ENCODE measurements at regions not wholly inside any gene's neighbourhood (a gene's known extent, or its start where the extent isn't known, plus 50 kb on each side); places are given as distances from the start of the nearest gene placed in this dataset.

- H3K9me3 ChIP-seq (ENCODE audit: control insufficient read depth, low read length) = no peaks in the 10 kb centered on the region
- 31 to 34% methylated on average over 3 of the region's 3 CpGs for WGBS, 2 experiments
- peaks cover 15% of the 10 kb centered on the region for H3K4me1 ChIP-seq (ENCODE audit: control insufficient read depth, insufficient read depth, low read length)
- H3K27me3 ChIP-seq (ENCODE audit: control insufficient read depth, insufficient read depth, low read length, poor library complexity, severe bottlenecking) = no peaks in the 10 kb centered on the region
- H3K27ac ChIP-seq (ENCODE audit: insufficient read depth, low read depth, low read length, poor library complexity, severe bottlenecking) = no peak overlapping the region
- H3K36me3 ChIP-seq (ENCODE audit: control insufficient read depth, insufficient read depth, low read length) = no peaks in the 10 kb centered on the region
- H3K4me3 ChIP-seq (ENCODE audit: insufficient read depth, low read depth, low read length) = no peak overlapping the region
Observed at GRCh38 chr3:72698154-72698917, 149.9 kb downstream of the SHQ1 start.

GRCh38 chr3:72697717-72698116 is 150.5 kb downstream of the SHQ1 start:
- no peaks in the 10 kb centered on the region for H3K27me3 ChIP-seq (ENCODE audit: control insufficient read depth, insufficient read depth, low read length, poor library complexity, severe bottlenecking)
- H3K9me3 ChIP-seq (ENCODE audit: control insufficient read depth, low read length) = no peaks in the 10 kb centered on the region
- H3K36me3 ChIP-seq (ENCODE audit: control insufficient read depth, insufficient read depth, low read length) = no peaks in the 10 kb centered on the region
- 82 to 84% methylated on average over 2 of the region's 2 CpGs for WGBS, 2 experiments
- peaks cover 20% of the 10 kb centered on the region for H3K4me1 ChIP-seq (ENCODE audit: control insufficient read depth, insufficient read depth, low read length)
- no peak overlapping the region for H3K27ac ChIP-seq (ENCODE audit: insufficient read depth, low read depth, low read length, poor library complexity, severe bottlenecking)
- H3K4me3 ChIP-seq (ENCODE audit: insufficient read depth, low read depth, low read length) = no peak overlapping the region

GRCh38 chr3:72696815-72697214 is 151.4 kb downstream of the SHQ1 start:
- no peaks in the 10 kb centered on the region for H3K9me3 ChIP-seq (ENCODE audit: control insufficient read depth, low read length)
- no peak overlapping the region for H3K27ac ChIP-seq (ENCODE audit: insufficient read depth, low read depth, low read length, poor library complexity, severe bottlenecking)
- WGBS, 2 experiments = 65 to 71% methylated on average over 4 to 5 of the region's 5 CpGs
- H3K4me3 ChIP-seq (ENCODE audit: insufficient read depth, low read depth, low read length) = no peak overlapping the region
- H3K36me3 ChIP-seq (ENCODE audit: control insufficient read depth, insufficient read depth, low read length) = no peaks in the 10 kb centered on the region
- H3K27me3 ChIP-seq (ENCODE audit: control insufficient read depth, insufficient read depth, low read length, poor library complexity, severe bottlenecking) = no peaks in the 10 kb centered on the region
- H3K4me1 ChIP-seq (ENCODE audit: control insufficient read depth, insufficient read depth, low read length) = peaks cover 22% of the 10 kb centered on the region

GRCh38 chr3:72694398-72694797 is 153.8 kb downstream of the SHQ1 start:
- Histone ChIP-seq H3K9me3 (ENCODE audit: control insufficient read depth, low read length) (no peaks in the 10 kb centered on the region), H3K4me1 (ENCODE audit: control insufficient read depth, insufficient read depth, low read length) (peaks cover 22% of the 10 kb centered on the region), H3K36me3 (ENCODE audit: control insufficient read depth, insufficient read depth, low read length) (no peaks in the 10 kb centered on the region), H3K4me3 (ENCODE audit: insufficient read depth, low read depth, low read length) (no peak overlapping the region), H3K27me3 (ENCODE audit: control insufficient read depth, insufficient read depth, low read length, poor library complexity, severe bottlenecking) (no peaks in the 10 kb centered on the region), H3K27ac (ENCODE audit: insufficient read depth, low read depth, low read length, poor library complexity, severe bottlenecking) (no peak overlapping the region)
- 76 to 77% methylated on average over 6 of the region's 6 CpGs for WGBS, 2 experiments

GRCh38 chr3:72692990-72693389 is 155.3 kb downstream of the SHQ1 start:
- H3K27ac ChIP-seq (ENCODE audit: insufficient read depth, low read depth, low read length, poor library complexity, severe bottlenecking) = no peak overlapping the region
- H3K36me3 ChIP-seq (ENCODE audit: control insufficient read depth, insufficient read depth, low read length) = no peaks in the 10 kb centered on the region
- no peaks in the 10 kb centered on the region for H3K27me3 ChIP-seq (ENCODE audit: control insufficient read depth, insufficient read depth, low read length, poor library complexity, severe bottlenecking)
- H3K4me3 ChIP-seq (ENCODE audit: insufficient read depth, low read depth, low read length) = no peak overlapping the region
- H3K9me3 ChIP-seq (ENCODE audit: control insufficient read depth, low read length) = no peaks in the 10 kb centered on the region
- 37 to 39% methylated on average over 9 of the region's 9 CpGs for WGBS, 2 experiments
- H3K4me1 ChIP-seq (ENCODE audit: control insufficient read depth, insufficient read depth, low read length) = peaks cover 18% of the 10 kb centered on the region

- Histone ChIP-seq H3K36me3 (ENCODE audit: control insufficient read depth, insufficient read depth, low read length) (no peaks in the 10 kb centered on the region), H3K4me1 (ENCODE audit: control insufficient read depth, insufficient read depth, low read length) (peaks cover 16% of the 10 kb centered on the region), H3K4me3 (ENCODE audit: insufficient read depth, low read depth, low read length) (no peak overlapping the region), H3K27ac (ENCODE audit: insufficient read depth, low read depth, low read length, poor library complexity, severe bottlenecking) (no peak overlapping the region), H3K9me3 (ENCODE audit: control insufficient read depth, low read length) (no peaks in the 10 kb centered on the region), H3K27me3 (ENCODE audit: control insufficient read depth, insufficient read depth, low read length, poor library complexity, severe bottlenecking) (no peaks in the 10 kb centered on the region)
- 65 to 77% methylated on average over 4 to 5 of the region's 5 CpGs for WGBS, 2 experiments
Observed at GRCh38 chr3:72690629-72691028, 157.6 kb downstream of the SHQ1 start.

GRCh38 chr3:72682936-72683452 is 165.3 kb downstream of the SHQ1 start:
- H3K4me1 ChIP-seq (ENCODE audit: control insufficient read depth, insufficient read depth, low read length) = peaks cover 4% of the 10 kb centered on the region
- WGBS, 2 experiments = 91 to 97% methylated on average over 2 of the region's 2 CpGs
- no peak overlapping the region for H3K4me3 ChIP-seq (ENCODE audit: insufficient read depth, low read depth, low read length)
- no peaks in the 10 kb centered on the region for H3K9me3 ChIP-seq (ENCODE audit: control insufficient read depth, low read length)
- H3K27me3 ChIP-seq (ENCODE audit: control insufficient read depth, insufficient read depth, low read length, poor library complexity, severe bottlenecking) = no peaks in the 10 kb centered on the region
- no peak overlapping the region for H3K27ac ChIP-seq (ENCODE audit: insufficient read depth, low read depth, low read length, poor library complexity, severe bottlenecking)
- no peaks in the 10 kb centered on the region for H3K36me3 ChIP-seq (ENCODE audit: control insufficient read depth, insufficient read depth, low read length)

GRCh38 chr3:72681598-72681997 is 166.6 kb downstream of the SHQ1 start:
- Histone ChIP-seq H3K4me1 (ENCODE audit: control insufficient read depth, insufficient read depth, low read length) (peaks cover 4% of the 10 kb centered on the region), H3K4me3 (ENCODE audit: insufficient read depth, low read depth, low read length) (no peak overlapping the region), H3K27ac (ENCODE audit: insufficient read depth, low read depth, low read length, poor library complexity, severe bottlenecking) (no peak overlapping the region), H3K36me3 (ENCODE audit: control insufficient read depth, insufficient read depth, low read length) (no peaks in the 10 kb centered on the region), H3K27me3 (ENCODE audit: control insufficient read depth, insufficient read depth, low read length, poor library complexity, severe bottlenecking) (no peaks in the 10 kb centered on the region), H3K9me3 (ENCODE audit: control insufficient read depth, low read length) (no peaks in the 10 kb centered on the region)
- 88 to 95% methylated on average over 6 of the region's 6 CpGs for WGBS, 2 experiments

- peaks cover 4% of the 10 kb centered on the region for H3K4me1 ChIP-seq (ENCODE audit: control insufficient read depth, insufficient read depth, low read length)
- no peak overlapping the region for H3K27ac ChIP-seq (ENCODE audit: insufficient read depth, low read depth, low read length, poor library complexity, severe bottlenecking)
- no peaks in the 10 kb centered on the region for H3K27me3 ChIP-seq (ENCODE audit: control insufficient read depth, insufficient read depth, low read length, poor library complexity, severe bottlenecking)
- no peaks in the 10 kb centered on the region for H3K36me3 ChIP-seq (ENCODE audit: control insufficient read depth, insufficient read depth, low read length)
- no peak overlapping the region for H3K4me3 ChIP-seq (ENCODE audit: insufficient read depth, low read depth, low read length)
- no peaks in the 10 kb centered on the region for H3K9me3 ChIP-seq (ENCODE audit: control insufficient read depth, low read length)
- WGBS, 2 experiments = 93 to 96% methylated on average over 4 of the region's 4 CpGs
Observed at GRCh38 chr3:72680766-72681165, 167.5 kb downstream of the SHQ1 start.

- no peak overlapping the region for H3K4me3 ChIP-seq (ENCODE audit: insufficient read depth, low read depth, low read length)
- H3K36me3 ChIP-seq (ENCODE audit: control insufficient read depth, insufficient read depth, low read length) = no peaks in the 10 kb centered on the region
- no peak overlapping the region for H3K27ac ChIP-seq (ENCODE audit: insufficient read depth, low read depth, low read length, poor library complexity, severe bottlenecking)
- no peaks in the 10 kb centered on the region for H3K9me3 ChIP-seq (ENCODE audit: control insufficient read depth, low read length)
- no peaks in the 10 kb centered on the region for H3K27me3 ChIP-seq (ENCODE audit: control insufficient read depth, insufficient read depth, low read length, poor library complexity, severe bottlenecking)
- H3K4me1 ChIP-seq (ENCODE audit: control insufficient read depth, insufficient read depth, low read length) = peaks cover 4% of the 10 kb centered on the region
- WGBS, 2 experiments = 85 to 91% methylated on average over 6 of the region's 6 CpGs
Observed at GRCh38 chr3:72679540-72680198, 168.6 kb downstream of the SHQ1 start.
